ENCODE measurements at regions not wholly inside any gene's neighbourhood (a gene's known extent, or its start where the extent isn't known, plus 50 kb on each side); places are given as distances from the start of the nearest gene placed in this dataset.

GRCh38 chr20:48457193-48458002, 370.4 kb downstream of the PREX1 start:
- H3K27me3 ChIP-seq (ENCODE audit: control insufficient read depth, insufficient read depth, low read length), result peaks cover 5% of the 10 kb centered on the region
- no peak overlapping the region for H3K4me3 ChIP-seq (ENCODE audit: low read length)
- no peak for DNase-seq
- no peaks in the 10 kb centered on the region for H3K9me3 ChIP-seq (ENCODE audit: control insufficient read depth, low read depth, low read length)
- H3K4me1 ChIP-seq (ENCODE audit: control insufficient read depth, insufficient read depth, low read length), result no peaks in the 10 kb centered on the region
- no peaks in the 10 kb centered on the region for H3K36me3 ChIP-seq (ENCODE audit: control insufficient read depth, insufficient read depth, low read length)
- no peak overlapping the region for H3K27ac ChIP-seq (ENCODE audit: low read length)
- WGBS (ENCODE audit: insufficient coverage, low lambda C conversion rate), result no CpG with 5 or more reads among the region's 10 CpGs

GRCh38 chr20:48456366-48457192, 371.2 kb downstream of the PREX1 start:
- Histone ChIP-seq H3K27me3 (ENCODE audit: control insufficient read depth, insufficient read depth, low read length) (peaks cover 5% of the 10 kb centered on the region), H3K27ac (ENCODE audit: low read length) (no peak overlapping the region), H3K9me3 (ENCODE audit: control insufficient read depth, low read depth, low read length) (no peaks in the 10 kb centered on the region), H3K36me3 (ENCODE audit: control insufficient read depth, insufficient read depth, low read length) (no peaks in the 10 kb centered on the region), H3K4me1 (ENCODE audit: control insufficient read depth, insufficient read depth, low read length) (no peaks in the 10 kb centered on the region), H3K4me3 (ENCODE audit: low read length) (no peak overlapping the region)
- no peak for DNase-seq
- no CpG with 5 or more reads among the region's 8 CpGs for WGBS (ENCODE audit: insufficient coverage, low lambda C conversion rate)

DNA sequence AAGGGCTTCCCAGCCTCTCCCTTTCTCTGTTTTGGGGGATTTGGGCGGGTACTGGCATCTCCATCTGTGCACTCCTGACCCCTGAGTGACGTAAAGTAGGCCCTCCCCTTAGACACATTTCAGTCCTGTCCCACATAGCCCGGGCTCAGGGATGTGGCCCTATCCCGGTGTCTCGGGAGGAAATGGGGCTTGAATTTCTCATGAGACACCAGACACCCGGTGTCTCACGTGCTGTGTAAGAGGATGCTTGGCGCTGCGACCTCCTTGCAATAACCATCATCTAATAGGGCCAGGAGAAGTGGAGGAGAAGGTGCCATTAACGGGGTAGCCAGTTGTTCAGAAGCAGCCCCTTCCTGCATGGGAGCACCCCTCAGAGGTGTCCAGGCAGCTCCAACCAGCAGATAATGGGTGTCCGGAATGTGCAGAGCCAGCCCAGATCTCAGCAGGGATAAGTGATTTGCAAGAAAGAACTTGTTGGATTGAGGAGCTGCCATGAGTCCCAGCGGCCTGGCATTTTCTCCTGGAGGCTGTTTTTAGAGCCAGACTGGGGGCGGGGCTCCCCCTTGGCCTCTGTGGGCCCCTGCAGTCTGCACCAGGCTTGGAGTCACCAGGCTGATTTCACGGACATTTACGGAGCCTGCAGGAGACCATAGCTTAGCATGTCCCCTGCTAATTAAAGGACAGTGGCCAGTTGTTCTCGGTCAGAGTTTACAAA, 372.0 kb downstream of the PREX1 start:
- H3K36me3 ChIP-seq (ENCODE audit: control insufficient read depth, insufficient read depth, low read length), result no peaks in the 10 kb centered on the region
- peaks cover 5% of the 10 kb centered on the region for H3K27me3 ChIP-seq (ENCODE audit: control insufficient read depth, insufficient read depth, low read length)
- no peak overlapping the region for H3K4me3 ChIP-seq (ENCODE audit: low read length)
- no peak overlapping the region for H3K27ac ChIP-seq (ENCODE audit: low read length)
- DNase-seq, result no peak
- H3K4me1 ChIP-seq (ENCODE audit: control insufficient read depth, insufficient read depth, low read length), result no peaks in the 10 kb centered on the region
- H3K9me3 ChIP-seq (ENCODE audit: control insufficient read depth, low read depth, low read length), result no peaks in the 10 kb centered on the region
- no CpG with 5 or more reads among the region's 16 CpGs for WGBS (ENCODE audit: insufficient coverage, low lambda C conversion rate)

DNA sequence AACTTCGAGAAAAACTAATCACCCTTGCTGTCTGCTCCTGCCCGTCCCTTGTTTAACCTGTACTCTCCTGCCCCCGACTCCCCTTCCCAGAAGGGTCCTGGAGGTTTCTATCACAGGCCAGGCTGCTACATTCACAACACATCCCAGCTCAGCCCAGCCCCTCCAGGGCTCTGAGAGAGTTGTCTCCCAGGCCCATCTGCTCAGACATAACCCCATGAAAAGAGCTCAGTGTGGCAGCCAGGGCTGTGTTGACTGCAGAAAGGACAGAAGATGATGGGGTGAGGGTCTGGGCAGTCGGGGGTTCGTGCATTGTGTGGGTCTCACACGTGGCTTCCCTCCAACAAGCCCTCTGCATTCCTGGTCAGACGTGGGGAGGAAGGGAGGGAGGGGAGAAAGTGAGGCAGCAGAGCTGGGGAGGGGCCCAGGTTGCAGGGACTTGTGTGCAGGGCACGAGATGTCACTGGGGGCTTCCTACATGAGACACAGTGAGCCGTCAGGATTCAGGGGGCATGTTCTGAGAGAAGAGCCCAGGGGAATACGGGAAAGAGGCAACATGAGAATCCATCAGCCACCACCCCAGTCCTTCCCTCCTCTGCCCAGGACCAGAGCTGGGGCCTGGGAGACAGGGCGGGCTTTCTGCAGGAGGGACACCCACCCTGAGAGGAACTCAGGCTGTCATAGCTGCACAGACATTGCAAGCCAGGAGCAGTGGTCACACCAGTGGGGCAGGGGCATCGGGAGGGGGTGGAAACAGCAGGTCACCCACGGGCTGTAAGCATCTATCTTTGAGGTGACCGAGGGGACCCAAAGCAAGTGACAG, 372.9 kb downstream of the PREX1 start:
- 100% methylated on average over 1 of the region's 14 CpGs for WGBS (ENCODE audit: insufficient coverage, low lambda C conversion rate)
- no peak overlapping the region for H3K4me3 ChIP-seq (ENCODE audit: low read length)
- H3K9me3 ChIP-seq (ENCODE audit: control insufficient read depth, low read depth, low read length), result no peaks in the 10 kb centered on the region
- no peaks in the 10 kb centered on the region for H3K4me1 ChIP-seq (ENCODE audit: control insufficient read depth, insufficient read depth, low read length)
- H3K36me3 ChIP-seq (ENCODE audit: control insufficient read depth, insufficient read depth, low read length), result no peaks in the 10 kb centered on the region
- no peak for DNase-seq
- H3K27me3 ChIP-seq (ENCODE audit: control insufficient read depth, insufficient read depth, low read length), result no peaks in the 10 kb centered on the region
- no peak overlapping the region for H3K27ac ChIP-seq (ENCODE audit: low read length)

DNA sequence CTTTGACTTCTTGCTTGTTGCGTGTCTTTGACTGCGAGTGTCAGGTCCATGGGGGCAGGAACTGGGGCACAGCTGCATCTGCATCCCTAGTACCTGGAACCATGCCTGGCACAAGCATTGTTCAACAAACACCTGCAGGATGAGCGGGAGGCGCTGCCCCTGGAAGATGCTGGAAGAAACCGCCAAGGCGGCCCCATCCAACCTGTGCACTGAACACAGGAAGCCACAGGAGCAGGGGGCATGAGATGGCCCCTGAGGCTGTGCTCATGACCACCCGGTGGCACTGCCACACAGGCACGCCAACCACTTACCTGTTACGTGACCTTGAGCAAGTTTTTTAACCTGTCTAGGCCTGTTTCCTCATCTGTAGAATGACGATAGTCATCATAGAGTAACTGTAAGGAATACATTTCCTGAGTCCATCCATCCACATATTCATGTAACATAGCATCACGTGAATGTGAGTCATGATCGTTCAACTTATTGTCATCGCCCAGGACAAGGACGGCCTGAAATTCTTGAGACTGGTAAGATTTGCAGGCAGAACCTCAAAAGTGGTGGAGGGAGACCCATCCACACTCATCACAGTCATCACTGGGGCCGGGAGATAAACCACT, 374.2 kb downstream of the PREX1 start:
- DNase-seq, result no peak
- Histone ChIP-seq H3K27ac (ENCODE audit: low read length) (no peak overlapping the region), H3K27me3 (ENCODE audit: control insufficient read depth, insufficient read depth, low read length) (no peaks in the 10 kb centered on the region), H3K9me3 (ENCODE audit: control insufficient read depth, low read depth, low read length) (no peaks in the 10 kb centered on the region), H3K36me3 (ENCODE audit: control insufficient read depth, insufficient read depth, low read length) (no peaks in the 10 kb centered on the region), H3K4me3 (ENCODE audit: low read length) (no peak overlapping the region), H3K4me1 (ENCODE audit: control insufficient read depth, insufficient read depth, low read length) (no peaks in the 10 kb centered on the region)
- no CpG with 5 or more reads among the region's 15 CpGs for WGBS (ENCODE audit: insufficient coverage, low lambda C conversion rate)

DNA sequence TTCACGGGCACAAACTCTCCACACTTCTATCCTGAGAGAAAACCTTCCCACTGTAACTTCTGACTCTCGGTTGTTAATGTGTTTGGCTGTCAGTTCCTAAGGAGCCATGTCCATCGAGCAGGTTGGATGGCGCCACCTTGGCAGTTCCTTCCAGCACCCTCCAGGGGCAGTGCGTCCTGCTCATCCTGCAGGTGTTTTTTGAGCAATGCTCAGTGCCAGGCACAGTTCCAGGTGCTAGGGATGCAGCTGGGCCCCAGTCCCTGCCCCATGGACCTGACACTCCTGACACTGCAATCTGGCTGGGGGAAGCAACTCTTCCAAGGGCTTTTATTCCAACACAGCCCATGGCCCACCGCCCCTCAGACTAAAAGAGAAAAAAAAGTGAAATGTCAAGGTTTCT, 376.4 kb downstream of the PREX1 start:
- no peaks in the 10 kb centered on the region for H3K4me1 ChIP-seq (ENCODE audit: control insufficient read depth, insufficient read depth, low read length)
- WGBS (ENCODE audit: insufficient coverage, low lambda C conversion rate), result no CpG with 5 or more reads among the region's 6 CpGs

DNA sequence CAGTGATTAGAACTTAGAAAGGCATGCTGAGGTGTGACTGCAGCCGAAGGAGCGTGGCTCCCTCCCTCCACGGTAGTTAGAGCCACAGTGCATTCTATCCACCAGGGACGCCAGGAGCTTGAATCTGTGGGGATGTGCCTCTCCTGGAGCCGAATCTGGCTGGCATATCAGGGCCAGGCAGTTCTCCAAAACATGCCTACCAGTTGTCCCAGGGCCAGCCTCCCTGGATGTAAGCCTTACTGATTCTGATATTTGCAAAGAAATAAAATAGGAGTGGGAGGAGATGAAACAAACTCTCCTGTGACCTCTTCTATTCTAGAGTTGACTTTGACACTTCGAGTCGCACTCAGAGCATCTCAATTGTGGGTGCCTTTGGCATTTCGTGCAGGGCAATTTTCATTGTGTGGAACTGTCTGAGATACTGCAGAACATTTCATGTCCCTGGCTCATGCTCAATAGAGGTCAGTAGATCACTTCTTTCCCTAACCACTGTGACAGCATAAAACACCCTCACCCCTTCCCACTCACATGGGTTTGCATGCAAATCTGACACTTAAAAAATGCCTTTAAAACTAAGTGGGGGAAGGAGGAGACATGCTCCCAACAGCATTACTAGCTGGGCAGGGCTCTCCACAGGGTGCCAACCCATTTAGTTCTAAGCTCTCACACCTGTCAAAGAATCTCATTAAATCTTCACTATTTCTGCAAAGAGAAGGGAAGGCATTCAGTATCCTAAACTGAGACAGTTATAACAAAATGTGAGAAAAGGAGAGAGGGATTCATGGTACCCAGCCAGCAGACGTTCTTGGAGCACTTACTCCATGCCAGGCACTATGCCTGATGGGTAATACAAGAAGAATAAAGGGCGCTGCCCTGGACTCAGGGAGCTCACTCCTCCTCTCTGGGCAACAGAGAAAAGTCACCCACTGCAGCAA, 378.9 kb downstream of the PREX1 start:
- no CpG with 5 or more reads among the region's 10 CpGs for WGBS (ENCODE audit: insufficient coverage, low lambda C conversion rate)
- H3K27ac ChIP-seq (ENCODE audit: low read length), result no peak overlapping the region
- no peaks in the 10 kb centered on the region for H3K4me1 ChIP-seq (ENCODE audit: control insufficient read depth, insufficient read depth, low read length)
- H3K9me3 ChIP-seq (ENCODE audit: control insufficient read depth, low read depth, low read length), result peaks cover 7% of the 10 kb centered on the region
- H3K36me3 ChIP-seq (ENCODE audit: control insufficient read depth, insufficient read depth, low read length), result no peaks in the 10 kb centered on the region
- DNase-seq, result no peak
- no peaks in the 10 kb centered on the region for H3K27me3 ChIP-seq (ENCODE audit: control insufficient read depth, insufficient read depth, low read length)
- H3K4me3 ChIP-seq (ENCODE audit: low read length), result no peak overlapping the region

More for the DNA sequence above, 376.4 kb downstream of the PREX1 start:
- Histone ChIP-seq H3K27me3 (ENCODE audit: control insufficient read depth, insufficient read depth, low read length) (no peaks in the 10 kb centered on the region), H3K4me3 (ENCODE audit: low read length) (no peak overlapping the region), H3K27ac (ENCODE audit: low read length) (no peak overlapping the region), H3K36me3 (ENCODE audit: control insufficient read depth, insufficient read depth, low read length) (no peaks in the 10 kb centered on the region), H3K9me3 (ENCODE audit: control insufficient read depth, low read depth, low read length) (no peaks in the 10 kb centered on the region)
- DNase-seq, result no peak

GRCh38 chr20:48447456-48447855, 380.3 kb downstream of the PREX1 start:
- Histone ChIP-seq H3K36me3 (ENCODE audit: control insufficient read depth, insufficient read depth, low read length) (no peaks in the 10 kb centered on the region), H3K4me1 (ENCODE audit: control insufficient read depth, insufficient read depth, low read length) (no peaks in the 10 kb centered on the region), H3K27ac (ENCODE audit: low read length) (no peak overlapping the region), H3K4me3 (ENCODE audit: low read length) (no peak overlapping the region), H3K9me3 (ENCODE audit: control insufficient read depth, low read depth, low read length) (peaks cover 7% of the 10 kb centered on the region), H3K27me3 (ENCODE audit: control insufficient read depth, insufficient read depth, low read length) (no peaks in the 10 kb centered on the region)
- WGBS (ENCODE audit: insufficient coverage, low lambda C conversion rate), result no CpG with 5 or more reads among the region's 4 CpGs
- no peak for DNase-seq

GRCh38 chr20:48445827-48446226, 382.0 kb downstream of the PREX1 start:
- H3K36me3 ChIP-seq (ENCODE audit: control insufficient read depth, insufficient read depth, low read length), result no peaks in the 10 kb centered on the region
- no peak for DNase-seq
- no peak overlapping the region for H3K27ac ChIP-seq (ENCODE audit: low read length)
- peaks cover 7% of the 10 kb centered on the region for H3K9me3 ChIP-seq (ENCODE audit: control insufficient read depth, low read depth, low read length)
- WGBS (ENCODE audit: insufficient coverage, low lambda C conversion rate), result 89% methylated on average over 3 of the region's 6 CpGs
- no peak overlapping the region for H3K4me3 ChIP-seq (ENCODE audit: low read length)
- H3K4me1 ChIP-seq (ENCODE audit: control insufficient read depth, insufficient read depth, low read length), result no peaks in the 10 kb centered on the region
- H3K27me3 ChIP-seq (ENCODE audit: control insufficient read depth, insufficient read depth, low read length), result no peaks in the 10 kb centered on the region
